Stimulated activated CD4-positive, alpha-beta T cell treated with anti-CD3 and anti-CD28 coated beads, Interleukin-4, amount 100 ng/mL, for 4 hours (primary cell): ENCODE measurements at regions not wholly inside any gene's neighbourhood (a gene's known extent, or its start where the extent isn't known, plus 50 kb on each side); places are given as distances from the start of the nearest gene placed in this dataset.
"Not testable (repeated sequence)": the region's sequence is repeated elsewhere in the genome, so short reads cannot be mapped to it uniquely, and the experiment has no call there.

Source experiments
- DNase-seq, 2 experiments: peaks; one replicate each; pipeline ENCODE4 v3.0.0-alpha.2; 2020

DNA sequence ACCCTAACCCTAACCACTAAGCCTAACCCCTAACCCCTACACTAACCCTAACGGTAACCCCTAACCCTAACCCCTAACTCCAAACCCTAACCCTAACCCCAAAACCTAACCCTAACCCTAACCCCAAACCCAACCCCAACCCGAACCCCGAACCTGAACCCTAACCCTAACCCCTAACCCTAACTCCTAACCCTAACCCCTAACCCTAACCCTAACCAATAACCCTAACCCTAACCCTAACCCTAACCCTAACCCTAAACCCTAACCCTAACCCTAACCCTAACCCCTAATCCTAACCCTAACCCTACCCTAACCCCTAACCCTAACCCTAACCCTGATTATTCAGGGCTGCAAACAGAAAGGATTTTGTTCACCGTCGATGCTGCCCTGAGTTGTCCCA lies 144.6 kb upstream of the DUSP22 start:
- DNase-seq, result not testable (repeated sequence)

DNA sequence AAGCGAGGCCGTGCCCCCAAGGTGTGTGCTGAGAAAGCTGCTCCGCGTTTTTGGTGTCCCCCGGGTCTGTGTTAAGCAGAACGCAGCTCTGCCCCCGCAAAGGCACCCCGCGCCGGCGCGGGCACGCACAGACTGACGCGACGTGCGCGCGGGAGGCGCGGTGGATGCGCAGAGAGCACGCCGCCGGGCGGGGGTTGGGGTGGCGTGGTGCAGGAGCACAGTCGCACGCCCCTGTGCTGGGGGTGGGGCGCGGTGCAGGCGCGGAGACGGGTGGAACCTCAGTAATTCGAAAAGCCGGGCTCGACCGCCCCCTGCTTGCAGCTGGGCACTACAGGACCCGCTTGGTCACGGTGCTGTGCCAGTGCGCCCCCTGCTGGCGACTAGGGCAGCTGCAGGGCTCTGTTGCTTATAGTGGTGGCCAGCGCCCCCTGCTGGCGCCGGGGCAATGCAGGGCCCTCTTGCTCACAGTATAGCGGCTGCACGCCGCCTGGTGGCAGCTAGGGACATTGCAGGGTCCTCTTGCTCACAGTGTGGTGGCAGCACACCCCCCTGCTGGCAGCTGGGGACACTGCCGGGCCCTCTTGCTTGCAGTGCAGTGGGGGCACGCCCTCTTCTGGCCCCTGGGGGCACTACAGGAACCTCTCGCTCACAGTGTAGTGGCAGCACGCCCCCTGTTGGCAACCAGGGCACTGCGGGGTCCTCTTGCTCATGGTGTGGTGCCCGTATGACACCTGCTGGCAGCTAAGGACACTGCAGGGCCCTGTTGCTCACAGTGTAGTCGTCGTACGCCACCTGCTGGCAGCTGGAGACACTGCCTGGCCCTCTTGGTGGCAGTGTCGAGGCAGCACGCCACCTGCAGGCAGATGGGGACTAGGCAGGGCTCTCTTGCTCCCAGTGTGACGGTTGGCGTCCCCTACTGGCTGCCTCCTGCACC lies 144.0 kb upstream of the DUSP22 start:
- peak; percentile 52 to 62 for DNase-seq

DNA sequence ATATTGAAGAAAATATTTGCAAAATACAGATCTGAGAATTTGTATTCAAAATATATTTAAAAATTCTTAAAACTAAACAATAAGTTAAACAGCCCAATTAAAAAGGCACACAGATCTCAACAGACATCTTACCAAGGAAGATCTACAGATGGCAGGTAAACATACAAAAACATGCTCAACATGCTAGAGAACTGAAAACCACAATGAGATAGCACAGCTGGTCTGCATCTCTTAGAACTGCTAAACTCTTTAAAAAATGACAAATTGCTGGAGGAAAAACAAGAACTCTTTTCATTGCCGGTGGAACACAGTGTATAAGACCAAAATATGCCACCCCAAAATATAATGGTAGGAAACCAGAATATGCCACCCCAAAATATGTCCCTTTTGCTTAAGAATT lies 142.1 kb upstream of the DUSP22 start:
- not testable (repeated sequence) for DNase-seq

DNA sequence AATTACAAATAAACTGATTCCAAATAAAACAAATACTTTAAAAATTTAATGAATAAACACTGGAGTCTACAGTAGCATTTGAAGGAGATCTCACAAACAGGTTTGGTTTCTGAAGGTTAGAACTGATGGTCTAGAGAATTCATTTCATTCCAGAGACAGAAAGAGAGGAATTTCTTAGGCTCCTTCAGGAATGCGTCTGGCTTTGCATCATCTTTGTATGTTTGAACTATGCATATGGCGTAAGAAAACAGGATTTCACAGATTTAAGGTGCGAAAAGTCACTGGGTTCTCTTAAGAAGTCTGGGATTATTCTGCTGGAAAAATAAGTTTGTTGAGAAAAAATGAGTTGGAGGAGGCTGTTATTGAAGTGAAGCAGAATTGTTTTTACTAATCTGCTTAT lies 139.9 kb upstream of the DUSP22 start:
- not testable (repeated sequence) for DNase-seq

DNA sequence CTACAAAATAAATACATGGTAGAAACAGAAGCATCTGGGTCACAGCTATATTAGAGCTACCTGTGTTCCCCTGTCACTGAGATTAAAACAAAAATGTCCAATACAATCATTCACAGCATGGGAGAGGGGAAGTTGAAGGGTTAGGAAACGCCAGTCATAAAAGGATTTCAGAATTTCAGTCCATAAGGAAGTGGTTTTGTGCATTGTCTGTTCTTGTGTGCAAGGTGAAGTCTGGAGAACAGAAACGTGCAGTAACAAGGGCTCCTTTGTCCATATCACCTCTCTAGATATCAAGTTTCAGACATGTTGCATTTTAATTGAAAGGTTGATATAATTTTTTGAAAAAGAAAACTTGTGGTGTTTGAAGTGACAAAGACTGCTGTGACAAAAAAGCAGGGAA lies 139.3 kb upstream of the DUSP22 start:
- DNase-seq, result not testable (repeated sequence)

DNA sequence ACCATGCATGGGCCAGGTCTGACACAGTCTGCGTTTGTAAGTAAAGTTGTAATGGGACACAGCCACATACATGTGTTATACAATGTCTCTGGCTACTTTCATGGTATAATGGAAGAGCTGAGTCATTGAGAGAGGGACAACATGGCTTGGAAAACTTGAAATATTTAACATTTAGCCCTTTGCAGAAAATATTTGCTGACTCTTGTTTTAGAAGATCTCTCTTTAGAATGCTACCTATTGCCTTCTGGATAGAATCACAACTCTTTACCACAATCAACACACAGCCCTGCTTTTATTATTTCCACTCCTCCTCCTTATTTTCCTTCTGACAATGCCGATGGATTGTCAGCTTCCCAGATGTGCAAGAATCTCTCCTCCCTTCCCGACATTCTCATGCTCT lies 138.4 kb upstream of the DUSP22 start:
- DNase-seq, result not testable (repeated sequence)

DNA sequence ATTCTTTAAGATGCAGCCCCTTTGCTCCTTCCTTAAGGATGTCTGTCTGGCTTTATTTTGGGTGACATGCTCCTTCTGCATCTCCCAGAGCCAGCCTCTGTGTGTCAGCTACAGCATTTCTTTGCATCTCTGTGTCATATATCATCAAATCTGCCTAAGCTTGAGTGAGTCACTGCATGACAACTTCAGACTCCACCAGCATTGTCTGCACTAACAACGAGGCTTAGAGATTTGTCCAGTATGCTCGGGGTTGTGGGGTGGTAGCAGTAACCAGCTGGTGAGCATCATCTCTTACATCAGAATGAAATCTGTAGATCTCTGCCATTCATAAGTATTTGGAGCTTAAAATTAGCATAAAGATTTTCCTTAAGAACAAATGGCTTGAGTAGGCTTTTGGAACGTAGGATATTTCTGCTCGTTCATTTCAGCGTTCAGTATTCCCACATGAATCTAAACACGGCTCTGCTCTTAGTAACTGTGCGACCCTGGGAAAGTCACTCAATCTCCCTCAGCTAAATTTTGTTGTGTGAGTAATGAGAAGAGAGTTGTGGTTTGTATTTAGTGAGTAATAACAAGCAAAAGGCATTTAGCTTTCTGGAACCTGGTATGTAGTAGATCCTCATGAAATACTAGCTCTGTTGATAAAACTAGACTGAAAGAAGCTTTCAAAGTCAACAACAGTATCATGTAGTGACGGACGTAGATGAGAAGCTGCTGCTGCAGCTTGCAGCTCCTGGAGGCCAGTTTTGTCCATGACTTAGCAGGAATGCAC lies 137.8 kb upstream of the DUSP22 start:
- not testable (repeated sequence) for DNase-seq

DNA sequence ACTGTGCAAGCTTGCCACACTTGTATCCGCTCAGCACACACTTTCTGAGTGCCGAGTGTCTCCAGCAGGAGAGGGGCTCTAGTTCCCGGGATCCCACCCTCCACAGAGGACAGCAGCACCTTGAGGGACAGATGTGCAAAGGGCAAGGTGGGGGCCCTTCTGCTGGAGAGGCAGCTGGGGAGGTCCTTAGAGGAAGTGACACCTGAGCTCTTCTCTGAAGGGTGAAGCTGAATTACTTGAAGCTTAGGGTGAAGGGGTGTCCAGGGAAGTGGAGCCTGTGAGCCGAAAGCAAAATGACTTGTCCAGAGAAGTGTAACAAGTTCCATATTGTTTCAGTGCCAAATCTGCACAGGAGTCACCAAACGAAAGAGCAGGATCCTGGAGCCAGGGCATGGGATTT lies 136.3 kb upstream of the DUSP22 start:
- no peak for DNase-seq

DNA sequence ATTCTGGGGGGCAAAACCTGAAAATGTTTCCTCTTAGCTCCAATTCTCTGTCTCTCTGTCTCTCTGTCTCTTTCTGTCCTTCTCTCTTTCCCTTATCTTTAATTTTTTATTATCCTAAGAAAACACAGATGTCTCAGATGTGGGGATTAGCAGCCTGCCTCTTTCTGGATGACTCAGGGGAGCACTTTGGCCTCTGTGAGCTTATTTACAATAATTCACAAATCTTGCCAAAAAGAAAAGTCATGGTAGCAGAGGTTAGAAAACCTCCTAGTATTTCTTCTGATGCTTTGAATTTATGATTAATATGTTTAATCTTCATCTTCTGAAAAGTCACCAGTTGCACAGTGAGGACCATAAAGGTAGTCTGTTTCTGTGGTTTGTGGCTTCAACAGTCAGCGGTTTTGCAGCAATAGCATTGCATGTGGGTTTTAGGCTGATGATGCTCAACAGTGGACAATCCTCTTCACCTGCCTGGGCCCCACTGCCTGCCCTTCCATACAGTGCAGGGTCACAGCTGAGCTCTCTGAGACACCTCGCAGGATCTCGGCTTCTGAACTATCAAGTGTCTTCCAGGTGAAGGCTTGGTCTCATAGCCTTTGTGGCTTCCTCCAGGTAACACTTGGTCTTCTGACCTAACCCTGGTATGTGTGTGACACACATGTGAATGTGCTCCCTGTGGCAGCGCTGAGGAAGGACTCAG lies 135.7 kb upstream of the DUSP22 start:
- DNase-seq, result not testable (repeated sequence)

DNA sequence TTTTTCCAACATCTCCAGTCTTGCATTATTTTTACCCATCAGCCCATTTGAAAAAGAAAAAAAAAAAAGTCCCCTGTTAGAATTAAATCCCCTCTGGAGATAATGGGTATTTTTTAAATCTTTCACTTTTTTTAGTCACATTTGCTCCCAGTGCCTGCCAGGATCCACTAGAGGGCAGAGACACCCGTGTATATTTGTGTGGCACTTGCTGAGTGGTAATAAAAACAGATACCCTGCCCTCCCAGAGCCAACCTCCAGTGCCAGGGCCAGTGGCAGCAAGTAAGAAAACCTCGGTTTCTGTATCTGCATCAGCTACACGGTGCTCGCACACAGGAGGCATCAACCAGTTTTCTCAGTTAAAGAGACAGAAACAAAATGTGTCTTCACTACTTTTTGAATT lies 135.1 kb upstream of the DUSP22 start:
- peak in 1 of 2 experiments; percentile 11 for DNase-seq

DNA sequence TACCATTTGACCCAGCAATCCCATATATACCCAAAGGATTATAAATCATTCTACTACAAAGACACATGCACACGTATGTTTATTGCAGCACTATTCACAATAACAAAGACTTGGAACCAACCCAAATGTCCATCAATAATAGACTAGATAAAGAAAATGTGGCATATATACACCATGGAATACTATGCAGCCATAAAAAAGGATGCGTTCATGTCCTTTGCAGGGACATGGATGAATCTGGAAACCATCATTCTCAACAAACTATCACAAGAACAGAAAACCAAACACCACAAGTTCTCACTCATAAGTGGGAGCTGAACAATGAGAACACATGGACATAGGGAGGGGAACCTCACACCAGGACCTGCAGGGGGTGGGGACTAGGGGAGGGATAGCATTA lies 130.6 kb upstream of the DUSP22 start:
- DNase-seq, result not testable (repeated sequence)

DNA sequence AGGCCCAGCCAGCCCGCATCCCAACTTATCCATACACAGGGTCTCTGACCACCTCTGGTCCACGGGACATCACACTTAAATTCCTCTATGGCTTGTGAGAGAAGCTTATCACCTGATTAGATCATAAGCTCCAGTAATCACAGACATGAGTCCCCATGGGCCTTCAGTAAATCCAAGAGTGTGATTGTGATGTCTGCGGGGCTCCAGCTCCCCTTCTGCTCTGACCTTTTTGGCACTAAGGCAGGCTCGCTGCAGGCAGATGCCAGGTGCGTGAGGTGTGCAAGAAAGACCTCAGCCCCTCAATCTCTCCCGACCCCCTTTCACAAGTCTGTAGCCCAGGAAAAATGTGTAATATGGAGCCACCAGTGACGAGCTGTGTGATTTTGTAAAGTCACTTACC lies 127.6 kb upstream of the DUSP22 start:
- DNase-seq, result no peak

DNA sequence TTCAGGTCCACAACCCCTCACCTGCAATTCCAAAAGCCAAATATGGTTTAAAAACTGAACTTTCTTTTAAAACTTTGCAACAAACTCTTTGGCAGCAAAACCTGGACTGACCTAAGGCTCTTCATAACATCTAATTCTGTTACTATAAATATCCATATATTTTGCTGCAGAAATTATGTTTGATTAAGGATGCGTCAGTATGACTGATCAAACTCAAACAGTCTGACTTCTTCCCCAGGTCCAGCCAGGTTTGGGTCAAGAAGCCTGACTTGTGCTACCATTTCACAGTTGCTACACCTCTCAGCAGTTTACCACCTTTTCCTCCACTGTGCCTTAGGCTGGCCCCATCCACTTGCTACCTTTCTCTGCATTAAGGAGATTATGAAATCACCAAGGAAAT lies 127.0 kb upstream of the DUSP22 start:
- DNase-seq, result no peak

DNA sequence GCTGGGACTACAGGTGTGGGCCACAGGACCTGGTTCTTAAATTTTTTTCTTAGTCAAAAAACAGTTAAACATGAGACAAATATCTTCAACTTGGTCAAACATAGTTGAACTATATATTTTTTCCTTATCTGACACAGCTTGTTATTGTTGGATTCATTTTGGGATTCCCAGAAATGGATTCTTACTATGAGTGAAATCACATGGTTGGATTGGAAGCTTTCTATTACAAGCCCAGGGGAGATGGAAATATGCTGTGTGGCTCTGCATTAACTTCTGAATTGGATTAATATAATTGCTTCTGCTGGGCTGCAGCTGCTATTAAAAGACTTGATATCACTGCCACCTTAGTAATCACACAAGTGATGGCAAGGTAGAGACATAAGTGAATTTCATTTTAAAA lies 126.4 kb upstream of the DUSP22 start:
- no peak for DNase-seq

DNA sequence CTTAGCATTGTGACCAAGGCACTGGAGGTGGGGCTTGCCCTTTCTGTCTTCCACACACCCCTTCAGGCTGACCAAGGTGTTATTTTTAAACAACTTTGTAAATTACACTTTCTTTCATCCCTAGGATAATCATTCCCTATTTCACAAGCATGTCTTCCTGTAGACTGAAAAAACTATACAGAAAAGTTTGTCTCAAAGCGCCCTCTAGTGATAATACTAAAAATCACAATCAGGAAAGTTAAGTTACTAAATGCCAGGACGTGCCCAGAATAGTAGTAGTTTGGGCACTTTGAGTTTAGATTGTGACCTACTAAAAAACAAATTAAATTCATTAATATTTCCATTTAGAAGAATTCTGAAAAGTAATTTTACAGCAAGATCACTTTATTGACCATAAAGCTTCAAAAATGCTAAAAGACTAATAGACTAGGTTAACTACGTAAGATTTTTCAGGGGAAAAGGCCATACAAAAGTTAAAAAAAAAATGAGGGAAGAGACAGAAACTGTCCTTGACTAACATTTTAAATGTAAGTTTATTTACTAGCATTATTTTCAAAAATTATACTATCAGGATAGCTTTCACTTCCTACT lies 123.3 kb upstream of the DUSP22 start:
- no peak for DNase-seq

DNA sequence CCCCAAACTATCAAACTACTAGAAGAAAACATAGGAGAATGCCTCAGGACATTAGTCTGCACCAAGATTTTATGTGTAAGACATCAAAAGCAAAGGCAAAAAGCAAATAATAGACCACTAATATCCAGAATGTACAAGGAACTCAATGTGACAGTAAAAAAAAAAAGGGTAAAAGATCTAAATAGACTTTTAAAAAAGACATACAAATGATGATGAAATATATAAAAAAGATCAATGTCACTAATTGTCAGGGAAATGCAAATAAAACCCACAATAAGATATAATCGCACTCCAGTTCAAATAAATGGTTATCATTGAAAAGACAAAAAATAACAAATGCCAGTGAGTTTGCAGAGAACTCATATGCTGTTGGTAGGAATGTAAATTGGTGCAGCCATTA lies 118.3 kb upstream of the DUSP22 start:
- DNase-seq, result no peak

DNA sequence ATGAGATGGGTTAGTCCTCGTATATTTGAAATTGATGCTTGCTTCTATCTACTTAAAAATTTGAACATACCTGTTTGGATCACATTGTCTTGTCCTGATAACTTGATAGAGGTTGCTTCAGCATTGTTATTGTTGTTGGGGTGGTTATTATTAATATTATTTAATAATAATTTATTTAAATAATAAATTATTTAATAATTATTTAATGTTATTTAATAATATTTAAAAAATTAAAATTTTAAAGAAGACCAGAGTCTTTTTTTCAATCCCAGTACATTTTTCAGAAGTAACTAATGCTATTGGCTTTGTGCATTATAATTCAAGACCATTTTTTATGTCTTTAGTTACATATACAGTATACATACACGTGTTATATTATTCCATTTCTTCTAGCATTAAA lies 116.6 kb upstream of the DUSP22 start:
- DNase-seq, result no peak

DNA sequence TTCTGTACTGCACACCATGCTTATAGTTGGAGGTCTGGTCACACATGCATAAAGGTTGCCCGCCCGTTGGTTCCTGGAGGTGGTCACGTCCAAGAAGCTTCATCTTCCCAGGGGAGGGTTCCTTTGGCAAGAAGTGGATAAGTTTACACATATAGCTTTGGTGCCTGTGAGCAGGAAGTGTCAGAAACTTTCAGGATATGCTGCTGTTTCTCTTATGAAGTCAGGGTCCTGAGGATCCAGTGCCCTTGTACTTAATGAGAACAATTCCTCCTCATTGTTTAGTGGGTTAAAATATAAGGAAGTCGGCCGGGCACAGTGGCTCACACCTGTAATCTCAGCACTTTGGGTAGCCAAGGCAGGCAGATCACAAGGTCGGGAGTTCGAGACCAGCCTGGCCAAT lies 115.5 kb upstream of the DUSP22 start:
- DNase-seq, result no peak

DNA sequence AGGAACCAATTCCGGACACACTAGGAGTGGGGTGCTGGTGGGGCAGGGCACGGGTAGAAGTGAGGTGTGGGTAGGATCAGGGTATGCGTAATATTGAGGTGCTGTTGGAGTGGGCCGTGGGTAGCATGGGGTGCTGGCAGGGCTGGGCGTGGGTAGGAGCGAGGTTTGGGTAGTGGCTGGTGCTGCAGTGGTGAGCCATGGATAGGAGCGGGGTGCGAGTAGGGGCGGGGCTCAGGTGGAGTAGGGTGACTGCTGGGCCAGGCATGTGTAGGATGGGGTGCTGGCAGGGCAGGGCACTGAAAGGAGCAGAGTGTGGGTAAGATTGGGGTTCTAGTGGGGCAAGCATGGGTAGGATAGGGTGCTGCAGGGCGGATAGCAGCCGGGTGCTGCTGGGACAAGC lies 114.2 kb upstream of the DUSP22 start:
- no peak for DNase-seq

DNA sequence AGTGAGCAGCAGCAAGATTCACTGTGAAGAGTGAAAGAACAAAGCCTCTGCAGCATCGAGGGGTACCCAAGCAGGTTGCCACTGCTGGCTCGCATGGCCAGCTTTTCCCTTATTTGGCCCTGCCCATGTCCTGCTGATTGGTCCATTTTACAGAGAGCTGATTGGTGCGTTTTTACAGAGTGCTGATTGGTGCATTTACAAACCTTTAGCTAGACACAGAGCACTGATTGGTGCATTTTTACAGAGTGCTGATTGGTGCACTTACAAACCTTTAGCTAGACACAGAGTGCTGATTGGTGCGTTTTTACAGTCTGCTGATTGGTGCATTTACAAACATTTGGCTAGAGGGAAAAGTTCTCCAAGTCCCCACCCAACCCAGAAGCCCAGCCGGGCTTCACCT lies 113.4 kb upstream of the DUSP22 start:
- not testable (repeated sequence) for DNase-seq

DNA sequence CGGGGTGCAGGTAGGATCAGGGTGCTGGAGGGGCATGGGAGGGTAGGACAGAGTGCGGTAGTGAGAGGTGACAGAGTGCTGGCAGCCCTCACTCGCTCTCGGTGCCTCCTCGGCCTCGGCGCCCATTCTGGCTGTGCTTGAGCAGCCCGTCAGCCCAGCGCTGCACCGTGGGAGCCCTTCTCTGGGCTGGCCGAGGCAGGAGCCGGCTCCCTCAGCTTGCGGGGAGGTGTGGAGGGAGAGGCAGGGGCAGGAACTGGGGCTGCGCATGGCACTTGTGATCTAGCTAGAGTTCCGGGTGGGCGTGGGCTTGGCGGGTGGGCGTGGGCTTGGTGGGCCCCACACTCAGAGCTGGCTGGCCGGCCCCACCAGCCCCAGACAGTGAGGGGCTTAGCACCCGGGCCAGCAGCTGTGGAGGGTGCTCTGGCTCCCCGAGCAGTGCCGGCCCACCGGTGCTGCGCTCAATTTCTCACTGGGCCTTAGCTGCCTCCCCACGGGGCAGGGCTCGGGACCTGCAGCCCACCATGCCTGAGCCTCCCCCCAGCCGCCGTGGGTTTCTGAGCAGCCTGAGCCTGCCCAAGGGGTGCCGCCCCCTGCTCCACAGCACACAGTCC lies 112.8 kb upstream of the DUSP22 start:
- no peak for DNase-seq

DNA sequence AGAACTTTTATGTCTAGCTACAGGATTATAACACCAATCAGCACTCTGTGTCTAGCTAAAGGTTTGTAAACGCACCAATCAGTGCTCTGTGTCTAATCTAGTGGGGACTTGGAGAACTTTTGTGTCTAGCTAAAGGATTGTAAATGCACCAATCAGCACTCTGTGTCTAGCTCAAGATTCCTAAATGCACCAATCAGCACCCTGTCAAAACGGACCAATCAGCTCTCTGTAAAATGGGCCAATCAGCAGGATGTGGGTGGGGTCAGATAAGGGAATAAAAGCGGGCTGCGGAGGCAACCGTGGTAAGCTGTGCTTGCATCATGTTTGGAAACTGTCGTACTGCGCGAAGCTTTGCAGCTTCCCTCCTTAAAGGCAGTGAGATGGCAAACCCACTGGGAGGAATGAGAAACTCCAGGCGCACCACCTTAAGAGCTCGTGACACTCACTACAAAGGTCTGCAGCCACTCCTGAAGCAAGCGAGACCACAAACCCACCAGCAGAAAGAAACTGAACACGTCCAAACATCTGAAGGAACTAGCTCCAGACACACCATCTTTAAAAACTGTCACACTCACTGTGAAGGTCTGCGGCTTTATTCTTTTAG lies 112.1 kb upstream of the DUSP22 start:
- DNase-seq, result not testable (repeated sequence)
